ENCODE measurements at regions not wholly inside any gene's neighbourhood (a gene's known extent, or its start where the extent isn't known, plus 50 kb on each side); places are given as distances from the start of the nearest gene placed in this dataset.

GRCh38 chr13:31962731-31963370 is 68.7 kb upstream of the FRY start:
- no peak overlapping the region for H3K27ac ChIP-seq (ENCODE audit: low read depth in 2 of 2, low read length in 1 of 2)
- H3K36me3 ChIP-seq (replicated peaks in 1 of 2; ENCODE audit: control insufficient read depth in 1 of 2, insufficient read depth in 2 of 2, low read length in 1 of 2), result no peaks in the 10 kb centered on the region
- H4K20me1 ChIP-seq (ENCODE audit: insufficient read depth), result no peaks in the 10 kb centered on the region
- H3K4me2 ChIP-seq, result no peak overlapping the region
- no peak overlapping the region for H2AFZ ChIP-seq (ENCODE audit: low read depth)
- H3K9ac ChIP-seq, result no peak overlapping the region
- ChIA-PET POLR2A (interaction anchor here (0.6 kb wide), 1 partner anchor 47 kb away, joined by 3 read pairs; no protein-coding TSS in a partner anchor), CTCF (interaction anchor here (1.1 to 1.6 kb wide), 3 partner anchors 13 to 202 kb away, joined by 3 to 4 read pairs (median 3); no protein-coding TSS in a partner anchor)
- TF ChIP-seq SMC3 (IDR thresholded peaks at IDR 0.05; ENCODE audit: low read depth, low read length) (no peak), TEAD4 (IDR thresholded peaks at IDR 0.05; ENCODE audit: borderline replicate concordance, insufficient read depth) (no peak), PBX3 (IDR thresholded peaks at IDR 0.05) (no peak), USF1 (IDR thresholded peaks at IDR 0.05; ENCODE audit: borderline replicate concordance, low read depth) (no peak), YY1 (IDR thresholded peaks at IDR 0.05; ENCODE audit: low read depth) (no peak), GABPA (IDR thresholded peaks at IDR 0.05; ENCODE audit: low read depth) (no peak), GATA2 (CRISPR knock-in tag; IDR thresholded peaks at IDR 0.05) (no peak), EP300 (IDR thresholded peaks at IDR 0.05; ENCODE audit: borderline replicate concordance in 1 of 2, low read depth in 1 of 2, low read length in 1 of 2) (no peak), ZBTB33 (IDR thresholded peaks at IDR 0.05; ENCODE audit: borderline replicate concordance, low read depth) (no peak), EZH2phosphoT487 (IDR thresholded peaks at IDR 0.05; ENCODE audit: borderline replicate concordance, low read depth) (no peak)
- 57% methylated on average over 3 of the region's 3 CpGs for WGBS (ENCODE audit: low lambda C conversion rate)
- H3K4me1 ChIP-seq (ENCODE audit: control insufficient read depth in 1 of 2, insufficient read depth in 2 of 2, low read depth in 1 of 2, low read length in 1 of 2), result no peaks in the 10 kb centered on the region; a peak in 1 of 4 replicates
- DNase-seq, result no peak
- H3K79me2 ChIP-seq (ENCODE audit: insufficient read depth), result no peaks in the 10 kb centered on the region
- no peaks in the 10 kb centered on the region for H3K9me2 ChIP-seq
- H3K9me3 ChIP-seq, result no peaks in the 10 kb centered on the region
- H3K27me3 ChIP-seq (ENCODE audit: insufficient read depth), result no peaks in the 10 kb centered on the region
- no peaks in the 10 kb centered on the region for H3F3A ChIP-seq (replicated peaks; ENCODE audit: insufficient read depth)
- H3K4me3 ChIP-seq (ENCODE audit: low read depth in 2 of 2, low read length in 1 of 2), result no peak overlapping the region

GRCh38 chr13:31963631-31964030 is 67.9 kb upstream of the FRY start:
- ChIA-PET CTCF (interaction anchor here (0.7 to 1.6 kb wide), 4 partner anchors 14 to 201 kb away, joined by 3 to 4 read pairs (median 3); no protein-coding TSS in a partner anchor), POLR2A (no interaction called here)
- no peak for TF ChIP-seq RCOR1 (IDR thresholded peaks at IDR 0.05; ENCODE audit: low read length)
- TF ChIP-seq REST (IDR thresholded peaks at IDR 0.05; ENCODE audit: low read depth, low read length), result no peak
- no peak for TF ChIP-seq USF2 (IDR thresholded peaks at IDR 0.05; ENCODE audit: borderline replicate concordance, low read depth, low read length)

More at GRCh38 chr13:31963631-31964030, 67.9 kb upstream of the FRY start:
- no peak for DNase-seq
- H2AFZ ChIP-seq (ENCODE audit: low read depth), result no peak overlapping the region
- H3K27me3 ChIP-seq (ENCODE audit: insufficient read depth), result no peaks in the 10 kb centered on the region
- no peaks in the 10 kb centered on the region for H3K9me3 ChIP-seq
- H3K9ac ChIP-seq, result no peak overlapping the region
- no peak overlapping the region for H3K4me2 ChIP-seq
- no peak overlapping the region for H3K4me3 ChIP-seq (ENCODE audit: low read depth in 2 of 2, low read length in 1 of 2)
- H3K9me2 ChIP-seq, result no peaks in the 10 kb centered on the region
- WGBS (ENCODE audit: low lambda C conversion rate), result 94% methylated on average over 1 of the region's 1 CpG
- H3F3A ChIP-seq (replicated peaks; ENCODE audit: insufficient read depth), result no peaks in the 10 kb centered on the region
- no peaks in the 10 kb centered on the region for H4K20me1 ChIP-seq (ENCODE audit: insufficient read depth)
- no peaks in the 10 kb centered on the region for H3K36me3 ChIP-seq (replicated peaks in 1 of 2; ENCODE audit: control insufficient read depth in 1 of 2, insufficient read depth in 2 of 2, low read length in 1 of 2)
- no peaks in the 10 kb centered on the region; a peak in 1 of 4 replicates for H3K4me1 ChIP-seq (ENCODE audit: control insufficient read depth in 1 of 2, insufficient read depth in 2 of 2, low read depth in 1 of 2, low read length in 1 of 2)
- no peaks in the 10 kb centered on the region for H3K79me2 ChIP-seq (ENCODE audit: insufficient read depth)
- H3K27ac ChIP-seq (ENCODE audit: low read depth in 2 of 2, low read length in 1 of 2), result no peak overlapping the region
